ENCODE measurements at regions not wholly inside any gene's neighbourhood (a gene's known extent, or its start where the extent isn't known, plus 50 kb on each side); places are given as distances from the start of the nearest gene placed in this dataset.
"Not testable (repeated sequence)": the region's sequence is repeated elsewhere in the genome, so short reads cannot be mapped to it uniquely, and the experiment has no call there.

DNA sequence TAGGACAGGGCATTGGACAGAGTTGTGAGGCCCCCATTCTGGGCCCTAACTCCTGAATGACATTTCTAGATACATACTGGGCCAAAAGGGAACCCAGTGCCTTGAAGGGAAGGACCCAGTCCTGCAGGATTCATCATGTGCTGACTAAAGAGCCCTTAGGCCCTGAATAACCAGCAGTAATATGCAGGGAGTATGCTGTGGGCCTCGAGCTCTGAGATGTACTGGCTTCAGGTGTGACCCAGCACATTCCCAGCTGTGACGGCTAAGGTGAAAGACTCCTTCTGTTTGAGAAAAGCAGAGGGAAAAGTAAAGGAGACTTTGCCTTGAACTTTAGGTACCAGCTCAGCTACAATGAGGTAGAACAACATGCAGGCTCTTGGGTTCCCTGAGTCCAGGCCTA lies 138.2 kb upstream of the HUWE1 start:
- Mint-ChIP-seq H3K4me3 (no peak overlapping the region), H3K27me3 (no peaks in the 10 kb centered on the region), H3K4me1 (no peaks in the 10 kb centered on the region), H3K27ac (no peak overlapping the region), H3K9me3 (no peaks in the 10 kb centered on the region), H3K36me3 (ENCODE audit: low read depth) (no peaks in the 10 kb centered on the region)
- ChIA-PET CTCF (no interaction called here), POLR2A (no interaction called here)
- intact Hi-C loops (cut with micrococcal nuclease) = no loop called here
- ATAC-seq (ENCODE audit: low read depth) (no peak), DNase-seq (no peak)
- TF ChIP-seq, protein P1, sequence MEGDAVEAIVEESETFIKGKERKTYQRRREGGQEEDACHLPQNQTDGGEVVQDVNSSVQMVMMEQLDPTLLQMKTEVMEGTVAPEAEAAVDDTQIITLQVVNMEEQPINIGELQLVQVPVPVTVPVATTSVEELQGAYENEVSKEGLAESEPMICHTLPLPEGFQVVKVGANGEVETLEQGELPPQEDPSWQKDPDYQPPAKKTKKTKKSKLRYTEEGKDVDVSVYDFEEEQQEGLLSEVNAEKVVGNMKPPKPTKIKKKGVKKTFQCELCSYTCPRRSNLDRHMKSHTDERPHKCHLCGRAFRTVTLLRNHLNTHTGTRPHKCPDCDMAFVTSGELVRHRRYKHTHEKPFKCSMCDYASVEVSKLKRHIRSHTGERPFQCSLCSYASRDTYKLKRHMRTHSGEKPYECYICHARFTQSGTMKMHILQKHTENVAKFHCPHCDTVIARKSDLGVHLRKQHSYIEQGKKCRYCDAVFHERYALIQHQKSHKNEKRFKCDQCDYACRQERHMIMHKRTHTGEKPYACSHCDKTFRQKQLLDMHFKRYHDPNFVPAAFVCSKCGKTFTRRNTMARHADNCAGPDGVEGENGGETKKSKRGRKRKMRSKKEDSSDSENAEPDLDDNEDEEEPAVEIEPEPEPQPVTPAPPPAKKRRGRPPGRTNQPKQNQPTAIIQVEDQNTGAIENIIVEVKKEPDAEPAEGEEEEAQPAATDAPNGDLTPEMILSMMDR (IDR thresholded peaks at IDR 0.05) = no peak

DNA sequence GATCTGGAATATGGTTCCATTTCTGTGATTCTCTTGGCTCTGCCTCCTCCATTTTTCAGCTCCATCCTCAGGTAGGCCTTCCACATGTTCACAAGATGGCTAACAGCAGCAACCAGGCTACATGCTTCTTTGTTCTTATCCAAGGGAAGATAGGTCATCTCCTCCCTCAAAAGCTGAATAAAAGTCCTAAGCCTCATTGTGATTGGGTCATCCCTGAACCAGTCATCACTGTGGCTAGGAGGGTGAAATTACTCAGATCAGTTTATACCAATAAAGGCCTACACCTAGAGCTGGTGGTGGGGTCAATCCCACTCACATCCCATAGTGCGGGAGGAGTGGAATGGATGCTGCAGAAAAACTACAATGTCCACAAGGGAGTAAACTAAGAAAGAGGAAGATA lies 131.6 kb upstream of the HUWE1 start:
- H3K9me3 Mint-ChIP-seq; H3K4me1 Mint-ChIP-seq; POLR2A ChIA-PET; ATAC-seq (ENCODE audit: low read depth); H3K4me3 Mint-ChIP-seq; H3K36me3 Mint-ChIP-seq (ENCODE audit: low read depth); CTCF ChIA-PET; H3K27me3 Mint-ChIP-seq; intact Hi-C loops (cut with micrococcal nuclease); DNase-seq; H3K27ac Mint-ChIP-seq: not testable (repeated sequence)

DNA sequence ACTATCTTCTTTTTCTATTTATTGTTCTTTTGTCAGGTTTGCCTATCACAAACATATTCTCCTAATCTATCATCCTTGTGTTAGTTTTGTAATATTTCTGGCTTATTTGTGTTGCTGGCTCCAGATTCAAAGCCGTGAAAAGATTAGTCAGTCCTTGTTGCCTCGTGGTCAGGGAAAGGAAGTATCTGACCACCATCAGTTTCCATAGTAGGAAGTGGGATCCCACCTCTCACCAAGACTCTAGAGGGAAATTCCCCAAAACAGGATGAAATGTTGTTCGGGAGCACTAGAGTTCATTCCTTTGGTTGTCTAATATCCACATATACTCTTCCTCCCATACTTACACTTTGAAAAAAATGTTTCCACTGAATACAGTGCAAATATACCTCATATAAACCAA lies 131.0 kb upstream of the HUWE1 start:
- no peak overlapping the region for H3K4me3 Mint-ChIP-seq
- H3K27me3 Mint-ChIP-seq = no peaks in the 10 kb centered on the region
- DNase-seq (no peak), ATAC-seq (ENCODE audit: low read depth) (no peak)
- H3K4me1 Mint-ChIP-seq = no peaks in the 10 kb centered on the region
- TF ChIP-seq, protein P1 (IDR thresholded peaks at IDR 0.05) = no peak
- no peaks in the 10 kb centered on the region for H3K36me3 Mint-ChIP-seq (ENCODE audit: low read depth)
- intact Hi-C loops (cut with micrococcal nuclease) = no loop called here
- ChIA-PET POLR2A (no interaction called here), CTCF (no interaction called here)
- H3K27ac Mint-ChIP-seq = no peak overlapping the region
- no peaks in the 10 kb centered on the region for H3K9me3 Mint-ChIP-seq

DNA sequence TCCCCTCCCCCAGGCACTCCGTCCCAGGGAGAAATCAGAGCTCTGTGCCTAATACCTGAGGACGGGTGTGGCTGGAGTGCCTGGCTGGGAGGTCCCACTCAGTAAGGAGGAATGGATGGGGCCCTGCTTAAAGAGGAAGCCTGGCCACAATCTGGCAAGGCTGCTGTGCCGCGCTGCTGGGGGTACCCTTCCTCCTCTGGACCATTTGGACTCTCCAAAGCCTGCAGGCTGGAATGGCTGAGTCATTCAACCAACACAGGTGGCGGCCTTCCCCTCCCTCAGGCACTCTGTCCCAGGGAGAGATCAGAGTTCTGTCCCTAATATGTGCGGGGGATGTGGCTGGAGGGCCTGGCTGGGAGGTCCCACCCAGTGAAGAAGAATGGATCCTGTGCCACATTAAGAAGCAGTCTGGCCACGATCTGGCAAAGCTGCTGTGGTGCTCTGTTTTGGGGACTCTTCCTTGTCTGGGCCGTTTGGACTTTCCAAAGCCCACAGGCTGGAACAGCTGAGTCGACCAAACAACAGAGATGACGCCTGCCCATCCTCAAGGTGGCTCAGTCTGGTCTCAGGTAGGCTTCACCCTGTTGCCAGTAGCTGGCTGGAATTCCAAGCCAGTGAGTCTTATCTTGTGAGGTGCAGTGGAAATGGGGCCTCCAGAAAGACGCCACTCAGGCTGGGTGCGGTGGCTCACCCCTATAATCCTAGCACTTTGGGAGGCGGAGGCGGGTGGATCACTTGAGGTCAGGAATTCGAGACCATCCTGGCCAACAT lies 127.3 kb upstream of the HUWE1 start:
- Mint-ChIP-seq H3K9me3 (no peaks in the 10 kb centered on the region), H3K4me3 (no peak overlapping the region), H3K27me3 (no peaks in the 10 kb centered on the region), H3K36me3 (ENCODE audit: low read depth) (no peaks in the 10 kb centered on the region), H3K4me1 (no peaks in the 10 kb centered on the region), H3K27ac (no peak overlapping the region)
- DNase-seq (no peak), ATAC-seq (ENCODE audit: low read depth) (no peak)
- ChIA-PET CTCF (no interaction called here), POLR2A (no interaction called here)
- TF ChIP-seq, protein P1 (IDR thresholded peaks at IDR 0.05) = no peak
- intact Hi-C loops (cut with micrococcal nuclease) = no loop called here

DNA sequence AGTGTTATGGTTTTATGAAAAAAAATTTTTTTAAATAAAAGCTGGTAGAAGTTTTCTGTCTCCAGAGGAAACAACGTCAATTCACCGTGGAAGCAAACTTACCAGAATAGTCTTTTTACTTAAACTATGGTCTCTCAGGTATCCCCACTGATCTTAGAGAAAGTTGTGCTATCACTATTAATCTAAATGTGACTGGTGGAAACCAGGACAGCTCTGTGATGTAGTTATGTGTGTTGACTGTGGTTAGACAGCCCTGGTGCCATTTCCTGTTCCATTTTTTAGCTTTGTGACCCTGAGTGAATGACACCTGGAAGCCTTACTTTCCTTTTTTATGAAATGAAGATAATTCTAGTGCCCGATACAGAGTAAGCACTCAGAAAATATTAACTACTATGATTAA lies 111.8 kb upstream of the HUWE1 start:
- intact Hi-C loops (cut with micrococcal nuclease) = no loop called here
- ChIA-PET POLR2A (no interaction called here), CTCF (no interaction called here)
- Mint-ChIP-seq H3K36me3 (ENCODE audit: low read depth) (no peaks in the 10 kb centered on the region), H3K9me3 (peaks cover 6% of the 10 kb centered on the region), H3K27ac (no peak overlapping the region), H3K4me1 (no peaks in the 10 kb centered on the region), H3K27me3 (peaks cover 2% of the 10 kb centered on the region), H3K4me3 (no peak overlapping the region)
- TF ChIP-seq, protein P1 (IDR thresholded peaks at IDR 0.05) = no peak
- ATAC-seq (ENCODE audit: low read depth) (no peak), DNase-seq (no peak)

DNA sequence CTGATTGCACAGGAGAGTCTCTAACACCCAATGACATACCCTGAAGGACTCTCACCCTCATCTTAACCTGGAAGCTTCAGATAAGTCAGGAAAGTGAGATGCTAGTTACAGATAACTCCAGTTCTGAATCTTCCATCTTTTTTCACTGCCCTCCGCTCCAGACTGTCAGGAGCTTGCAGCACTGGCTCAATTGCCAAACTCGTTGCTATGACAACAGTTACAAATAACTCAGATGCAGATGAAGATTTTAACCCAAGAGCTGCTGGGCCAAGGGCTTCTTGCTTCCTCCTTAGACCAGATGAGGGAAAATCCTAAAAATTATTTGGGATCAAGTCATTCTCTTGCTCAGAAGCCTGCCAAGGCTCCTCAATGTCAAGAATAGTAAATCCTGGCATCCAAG lies 109.1 kb upstream of the HUWE1 start:
- Mint-ChIP-seq H3K4me1 (no peaks in the 10 kb centered on the region), H3K27me3 (peaks cover 2% of the 10 kb centered on the region), H3K36me3 (ENCODE audit: low read depth) (no peaks in the 10 kb centered on the region), H3K9me3 (peaks cover 3% of the 10 kb centered on the region), H3K27ac (no peak overlapping the region), H3K4me3 (no peak overlapping the region)
- TF ChIP-seq, protein P1 (IDR thresholded peaks at IDR 0.05) = no peak
- DNase-seq (no peak), ATAC-seq (ENCODE audit: low read depth) (no peak)
- ChIA-PET POLR2A (no interaction called here), CTCF (no interaction called here)
- intact Hi-C loops (cut with micrococcal nuclease) = no loop called here
